ENCODE measurements at regions not wholly inside any gene's neighbourhood (a gene's known extent, or its start where the extent isn't known, plus 50 kb on each side); places are given as distances from the start of the nearest gene placed in this dataset.

DNA sequence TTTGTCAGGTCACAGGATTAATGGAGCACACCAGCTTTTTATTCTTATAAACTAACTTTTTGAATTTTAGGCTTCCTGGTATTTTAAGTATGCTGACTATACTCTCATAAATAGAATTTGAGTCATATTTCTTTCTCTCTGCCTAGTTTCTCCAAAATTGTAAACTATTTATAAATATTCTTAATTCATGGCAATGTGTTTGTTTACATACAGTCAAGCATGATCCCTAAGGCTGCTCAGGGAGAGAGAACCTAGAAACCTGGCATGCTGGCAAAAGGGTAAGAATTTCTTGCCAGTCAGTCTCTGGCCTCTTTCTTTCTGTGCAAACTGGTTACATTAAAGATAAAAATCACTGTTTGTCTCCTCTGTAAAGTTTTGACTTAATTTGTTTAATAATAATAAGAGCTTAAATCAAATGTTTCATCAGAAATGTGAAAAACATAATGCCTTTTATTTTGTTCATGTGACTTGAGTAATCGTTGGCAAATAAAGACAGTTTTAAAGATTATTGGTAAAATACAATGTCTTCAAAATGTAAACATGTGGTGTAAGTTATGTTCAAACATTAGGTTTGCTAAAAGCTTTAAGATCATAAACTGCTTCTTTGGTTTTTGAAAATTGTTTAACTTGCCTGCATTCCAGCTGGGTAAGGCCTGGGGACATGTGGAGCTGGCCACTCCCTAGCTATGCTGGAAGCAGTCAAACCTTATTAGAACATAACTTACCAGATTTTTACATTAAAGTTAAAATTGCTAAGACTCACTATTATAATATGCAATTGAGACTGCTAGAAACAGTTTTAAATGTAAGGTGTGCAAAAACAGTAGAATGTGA, 1401.7 kb downstream of the NCAM2 start:
- in situ Hi-C loops (cut with HindIII; ENCODE audit: low sequenced_read_pairs) = no loop called here
- TF ChIP-seq, protein P1, sequence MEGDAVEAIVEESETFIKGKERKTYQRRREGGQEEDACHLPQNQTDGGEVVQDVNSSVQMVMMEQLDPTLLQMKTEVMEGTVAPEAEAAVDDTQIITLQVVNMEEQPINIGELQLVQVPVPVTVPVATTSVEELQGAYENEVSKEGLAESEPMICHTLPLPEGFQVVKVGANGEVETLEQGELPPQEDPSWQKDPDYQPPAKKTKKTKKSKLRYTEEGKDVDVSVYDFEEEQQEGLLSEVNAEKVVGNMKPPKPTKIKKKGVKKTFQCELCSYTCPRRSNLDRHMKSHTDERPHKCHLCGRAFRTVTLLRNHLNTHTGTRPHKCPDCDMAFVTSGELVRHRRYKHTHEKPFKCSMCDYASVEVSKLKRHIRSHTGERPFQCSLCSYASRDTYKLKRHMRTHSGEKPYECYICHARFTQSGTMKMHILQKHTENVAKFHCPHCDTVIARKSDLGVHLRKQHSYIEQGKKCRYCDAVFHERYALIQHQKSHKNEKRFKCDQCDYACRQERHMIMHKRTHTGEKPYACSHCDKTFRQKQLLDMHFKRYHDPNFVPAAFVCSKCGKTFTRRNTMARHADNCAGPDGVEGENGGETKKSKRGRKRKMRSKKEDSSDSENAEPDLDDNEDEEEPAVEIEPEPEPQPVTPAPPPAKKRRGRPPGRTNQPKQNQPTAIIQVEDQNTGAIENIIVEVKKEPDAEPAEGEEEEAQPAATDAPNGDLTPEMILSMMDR (IDR thresholded peaks at IDR 0.05; ENCODE audit: low read depth, low read length, missing control alignments) = no peak
- no peak overlapping the region for H3K4me3 ChIP-seq (ENCODE audit: low read depth, low read length)
- no peak for DNase-seq (ENCODE audit: low read depth)

DNA sequence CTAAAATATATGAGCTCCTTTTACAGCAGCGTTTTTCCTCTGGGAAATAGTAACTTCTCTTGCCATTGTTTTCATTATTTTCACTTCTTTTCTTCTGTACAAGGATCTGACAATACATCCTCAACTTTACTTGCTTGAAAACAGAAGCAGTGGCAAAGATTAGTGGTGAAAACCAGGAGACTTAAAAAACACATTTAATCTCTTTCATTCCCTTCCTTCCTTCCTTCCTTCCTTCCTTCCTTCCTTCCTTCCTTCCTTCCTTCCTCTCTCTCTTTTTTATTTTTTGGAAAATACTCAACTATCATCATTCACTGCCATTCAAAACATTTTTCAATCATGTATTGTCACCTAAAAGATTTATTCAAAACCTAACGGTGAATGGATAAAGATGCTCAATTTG, 1411.4 kb downstream of the NCAM2 start:
- H3K4me3 ChIP-seq (ENCODE audit: low read depth, low read length) = no peak overlapping the region
- in situ Hi-C loops (cut with HindIII; ENCODE audit: low sequenced_read_pairs) = no loop called here
- TF ChIP-seq, protein P1 (IDR thresholded peaks at IDR 0.05; ENCODE audit: low read depth, low read length, missing control alignments) = no peak
- no peak for DNase-seq (ENCODE audit: low read depth)

DNA sequence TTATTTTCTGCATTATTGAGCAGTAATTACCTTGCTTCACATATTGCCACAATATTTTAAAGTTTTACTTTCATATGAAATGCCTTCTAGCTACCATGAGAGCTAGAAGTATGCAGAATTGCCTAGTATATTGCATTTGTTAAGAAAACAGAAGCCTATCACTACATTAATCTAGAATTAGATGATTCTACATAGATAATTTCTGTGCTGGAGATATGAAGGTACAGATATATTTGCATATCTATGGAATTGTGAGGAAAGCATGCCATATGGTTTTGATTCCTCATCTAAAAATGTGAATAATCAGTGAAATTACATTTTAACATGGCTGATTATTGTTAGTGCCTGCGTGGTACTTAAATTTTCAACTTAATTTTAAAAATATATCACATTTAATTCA, 1418.3 kb downstream of the NCAM2 start:
- in situ Hi-C loops (cut with HindIII; ENCODE audit: low sequenced_read_pairs) = no loop called here
- TF ChIP-seq, protein P1 (IDR thresholded peaks at IDR 0.05; ENCODE audit: low read depth, low read length, missing control alignments) = no peak
- DNase-seq (ENCODE audit: low read depth) = no peak
- H3K4me3 ChIP-seq (ENCODE audit: low read depth, low read length) = no peak overlapping the region

DNA sequence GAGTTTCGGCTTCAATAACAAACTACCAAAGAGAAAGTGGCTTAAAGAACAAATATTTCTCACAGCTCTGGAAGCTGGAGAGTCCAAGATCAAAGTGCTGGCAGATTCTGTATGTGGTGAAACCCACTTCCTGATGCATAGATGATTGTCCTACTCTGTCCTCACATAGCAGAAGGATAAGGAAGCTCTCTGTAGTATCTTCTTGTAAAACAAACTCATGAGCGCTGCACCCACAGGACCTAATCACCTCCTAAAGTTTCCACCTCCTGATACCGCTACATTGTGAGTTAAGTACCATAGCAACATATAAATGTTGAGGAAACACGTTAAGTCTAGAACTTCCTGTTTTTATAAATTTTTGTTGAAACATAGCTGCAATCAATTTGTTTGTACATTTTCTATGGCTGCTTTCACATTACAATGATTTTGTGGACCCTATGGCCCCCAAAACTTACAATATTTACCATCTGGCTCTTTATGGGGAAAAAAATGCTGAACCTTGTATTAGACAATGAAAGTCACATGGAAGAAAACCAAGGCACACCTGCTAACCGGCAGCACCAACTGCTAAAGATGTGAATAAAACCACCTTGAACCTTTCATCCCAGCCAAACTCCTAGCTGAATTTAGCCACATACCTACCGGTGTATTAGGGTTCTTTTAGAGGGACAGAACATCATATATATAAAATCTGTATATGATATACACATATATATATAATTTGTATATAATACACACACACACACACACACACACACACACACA, 1423.4 kb downstream of the NCAM2 start:
- in situ Hi-C loops (cut with HindIII; ENCODE audit: low sequenced_read_pairs) = no loop called here
- H3K4me3 ChIP-seq (ENCODE audit: low read depth, low read length) = no peak overlapping the region
- no peak for DNase-seq (ENCODE audit: low read depth)
- TF ChIP-seq, protein P1 (IDR thresholded peaks at IDR 0.05; ENCODE audit: low read depth, low read length, missing control alignments) = no peak

DNA sequence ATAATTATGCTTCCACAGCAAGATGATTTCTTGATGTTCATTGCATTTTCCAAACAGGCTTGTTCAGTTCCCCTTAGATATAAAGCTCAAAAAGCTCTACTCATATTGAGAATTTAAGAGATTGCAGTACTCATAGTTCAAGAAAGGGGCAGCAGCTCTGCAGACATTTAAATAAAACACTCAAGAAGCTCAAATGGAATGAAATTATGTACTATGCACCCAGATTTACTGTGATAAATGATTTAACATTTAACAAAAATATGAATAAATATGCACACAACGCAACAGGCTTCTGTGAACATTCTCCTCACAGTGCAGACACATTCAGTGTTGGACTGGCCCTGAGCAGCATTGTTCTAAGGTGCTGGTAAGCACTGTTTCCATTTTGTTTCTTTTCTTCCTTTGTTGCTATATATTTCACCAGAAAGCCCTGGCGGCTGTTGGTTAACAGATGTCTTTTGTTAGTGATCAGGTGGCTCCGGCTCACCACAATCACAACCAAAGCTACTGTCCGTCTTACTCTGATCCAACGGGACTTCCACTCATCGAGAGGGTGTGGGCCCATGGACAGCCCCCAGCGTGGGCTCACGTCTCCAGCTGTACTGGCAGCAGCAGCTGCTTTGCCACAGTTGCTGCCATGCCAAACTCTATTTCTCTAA, 1440.3 kb downstream of the NCAM2 start:
- DNase-seq (ENCODE audit: low read depth) = no peak
- TF ChIP-seq, protein P1 (IDR thresholded peaks at IDR 0.05; ENCODE audit: low read depth, low read length, missing control alignments) = no peak
- in situ Hi-C loops (cut with HindIII; ENCODE audit: low sequenced_read_pairs) = no loop called here
- H3K4me3 ChIP-seq (ENCODE audit: low read depth, low read length) = no peak overlapping the region

DNA sequence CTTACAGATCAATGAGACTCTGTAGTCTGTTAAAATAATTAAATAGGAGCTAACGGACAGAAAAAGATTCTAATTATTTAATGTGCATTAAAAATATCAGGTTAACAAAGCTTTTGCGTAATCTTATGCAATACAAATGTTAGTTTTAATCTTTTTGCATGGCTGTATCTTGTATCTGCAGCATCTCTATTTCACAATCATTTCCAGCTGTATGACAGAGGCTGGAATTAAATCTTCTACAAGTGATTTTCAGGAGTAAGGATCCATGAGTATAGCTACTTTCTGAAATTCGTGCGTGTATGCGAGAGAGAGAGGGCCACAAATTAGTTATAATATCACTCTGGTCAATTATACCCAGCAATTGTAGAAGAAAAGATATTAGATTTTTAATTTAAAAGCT, 1446.8 kb downstream of the NCAM2 start:
- in situ Hi-C loops (cut with HindIII; ENCODE audit: low sequenced_read_pairs) = no loop called here
- TF ChIP-seq, protein P1 (IDR thresholded peaks at IDR 0.05; ENCODE audit: low read depth, low read length, missing control alignments) = no peak
- H3K4me3 ChIP-seq (ENCODE audit: low read depth, low read length) = no peak overlapping the region
- no peak for DNase-seq (ENCODE audit: low read depth)
